Naive thymus-derived CD8-positive, alpha-beta T cell (primary cell): ENCODE measurements at regions not wholly inside any gene's neighbourhood (a gene's known extent, or its start where the extent isn't known, plus 50 kb on each side); places are given as distances from the start of the nearest gene placed in this dataset.

Experiments used
- ATAC-seq, 2 donors: fragments of 150-1000 bp; cut with Tn5 transposase in 1 of 2; sonication (Bioruptor Pico), chemical (Tn5 transposase) in 1 of 2; 1 replicate in 1 of 2; 2 replicates in 1 of 2; pipeline ENCODE4 v1.10.0; 2021; ENCODE audit warnings: mild to moderate bottlenecking in 2 of 2, moderate library complexity in 2 of 2
- POLR2A ChIA-PET: fragments of 350-600 bp; sonication (Branson Sonifier 250); formaldehyde crosslinking; loops from one replicate; lab custom pipeline; 2021; ENCODE audit warnings: antibody characterized with exemption; lab: Charles Lee
- DNase-seq, 10 donors: peaks; one replicate each; pipeline versions ENCODE4 v3.0.0 to v3.0.0-alpha.2; 2020 to 2022
- H3K27ac Mint-ChIP-seq, 10 donors: one replicate each; pipeline ENCODE4 v1.8.0; 2020 to 2022; ENCODE audit warnings: mild to moderate bottlenecking in 10 of 10, mixed read lengths in 10 of 10, moderate library complexity in 4 of 10, inconsistent platforms in 1 of 10
- H3K27me3 Mint-ChIP-seq, 5 donors: one replicate each; pipeline ENCODE4 v1.8.0; 2021 to 2022; ENCODE audit warnings: mixed read lengths in 5 of 5
- H3K36me3 Mint-ChIP-seq, 3 donors: one replicate each; pipeline ENCODE4 v1.8.0; 2020 to 2022; ENCODE audit warnings: mixed read lengths in 3 of 3, mild to moderate bottlenecking in 2 of 3, inconsistent platforms in 1 of 3
- H3K4me1 Mint-ChIP-seq, 4 donors: one replicate each; pipeline ENCODE4 v1.8.0; 2021 to 2022; ENCODE audit warnings: mixed read lengths in 4 of 4
- H3K4me3 Mint-ChIP-seq, 10 donors: one replicate each; pipeline ENCODE4 v1.8.0; 2020 to 2022; ENCODE audit warnings: mild to moderate bottlenecking in 10 of 10, mixed read lengths in 10 of 10, moderate library complexity in 6 of 10, inconsistent platforms in 1 of 10
- H3K9me3 Mint-ChIP-seq, 9 donors: one replicate each; pipeline ENCODE4 v1.8.0; 2020 to 2022; ENCODE audit warnings: mixed read lengths in 9 of 9, mild to moderate bottlenecking in 3 of 9, inconsistent platforms in 1 of 9, moderate library complexity in 1 of 9

DNA sequence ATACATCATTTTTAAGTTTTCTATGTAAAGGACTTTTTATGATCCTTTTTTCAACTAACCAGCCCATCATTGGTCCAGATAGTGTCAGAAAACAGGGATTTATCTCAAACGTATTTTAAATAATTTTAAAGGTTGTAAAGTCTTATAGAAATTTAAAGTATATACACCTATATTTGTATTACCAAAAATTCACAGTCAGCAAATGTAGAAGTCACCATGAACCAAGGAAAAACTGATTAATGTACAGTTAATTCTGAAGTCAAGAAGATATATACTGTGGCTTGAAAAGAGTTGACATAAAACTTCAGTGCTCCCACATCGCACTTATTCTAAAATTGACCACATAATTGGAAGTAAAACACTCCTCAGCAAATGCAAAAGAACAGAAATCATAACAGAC lies 52.4 kb upstream of the MAP2 start:
- Mint-ChIP-seq H3K9me3 (peaks cover 11 to 48% (median 34%) of the 10 kb centered on the region in 9 donors), H3K27me3 (peaks cover 0 to 2% (median 1%) of the 10 kb centered on the region in 5 donors), H3K4me3 (no peak overlapping the region), H3K27ac (no peak overlapping the region), H3K36me3 (peaks cover 0 to 22% (median 0%) of the 10 kb centered on the region in 3 donors), H3K4me1 (no peaks in the 10 kb centered on the region)
- ATAC-seq = no peak
- POLR2A ChIA-PET = no interaction called here
- no peak for DNase-seq
